ENCODE measurements at regions not wholly inside any gene's neighbourhood (a gene's known extent, or its start where the extent isn't known, plus 50 kb on each side); places are given as distances from the start of the nearest gene placed in this dataset.

GRCh38 chr17:72553051-72553755 lies 432.4 kb downstream of the SOX9 start:
- Histone ChIP-seq H3K4me3 (ENCODE audit: low read length in 2 of 2) (no peak overlapping the region), H3K36me3 (ENCODE audit: control insufficient read depth in 2 of 2, insufficient read depth in 2 of 2, low read length in 1 of 2) (no peaks in the 10 kb centered on the region), H3K9me3 (ENCODE audit: control insufficient read depth in 2 of 2, insufficient read depth in 1 of 2, low read length in 1 of 2) (no peaks in the 10 kb centered on the region), H3K27me3 (ENCODE audit: control insufficient read depth in 2 of 2, insufficient read depth in 1 of 2, low read length in 1 of 2) (no peaks in the 10 kb centered on the region), H3K27ac (ENCODE audit: low read depth in 1 of 2, low read length in 1 of 2) (no peak overlapping the region), H3K4me1 (ENCODE audit: control insufficient read depth in 2 of 2, insufficient read depth in 2 of 2, low read length in 2 of 2) (no peaks in the 10 kb centered on the region)
- no peak for DNase-seq (ENCODE audit: low read depth in 6 of 9, low spot score in 9 of 9)
- WGBS: 96% methylated on average over 16 of the region's 16 CpGs

- H3K27ac ChIP-seq (ENCODE audit: low read depth in 1 of 2, low read length in 1 of 2): no peak overlapping the region
- no peaks in the 10 kb centered on the region for H3K4me1 ChIP-seq (ENCODE audit: control insufficient read depth in 2 of 2, insufficient read depth in 2 of 2, low read length in 2 of 2)
- 87% methylated on average over 5 of the region's 5 CpGs for WGBS
- no peaks in the 10 kb centered on the region for H3K9me3 ChIP-seq (ENCODE audit: control insufficient read depth in 2 of 2, insufficient read depth in 1 of 2, low read length in 1 of 2)
- no peaks in the 10 kb centered on the region for H3K27me3 ChIP-seq (ENCODE audit: control insufficient read depth in 2 of 2, insufficient read depth in 1 of 2, low read length in 1 of 2)
- H3K4me3 ChIP-seq (ENCODE audit: low read length in 2 of 2): no peak overlapping the region
- no peaks in the 10 kb centered on the region for H3K36me3 ChIP-seq (ENCODE audit: control insufficient read depth in 2 of 2, insufficient read depth in 2 of 2, low read length in 1 of 2)
- no peak for DNase-seq (ENCODE audit: low read depth in 6 of 9, low spot score in 9 of 9)
Measured at GRCh38 chr17:72554508-72554907, 433.7 kb downstream of the SOX9 start.

- no peak for DNase-seq (ENCODE audit: low read depth in 6 of 9, low spot score in 9 of 9)
Measured at GRCh38 chr17:72555052-72555451, 434.2 kb downstream of the SOX9 start.

DNA sequence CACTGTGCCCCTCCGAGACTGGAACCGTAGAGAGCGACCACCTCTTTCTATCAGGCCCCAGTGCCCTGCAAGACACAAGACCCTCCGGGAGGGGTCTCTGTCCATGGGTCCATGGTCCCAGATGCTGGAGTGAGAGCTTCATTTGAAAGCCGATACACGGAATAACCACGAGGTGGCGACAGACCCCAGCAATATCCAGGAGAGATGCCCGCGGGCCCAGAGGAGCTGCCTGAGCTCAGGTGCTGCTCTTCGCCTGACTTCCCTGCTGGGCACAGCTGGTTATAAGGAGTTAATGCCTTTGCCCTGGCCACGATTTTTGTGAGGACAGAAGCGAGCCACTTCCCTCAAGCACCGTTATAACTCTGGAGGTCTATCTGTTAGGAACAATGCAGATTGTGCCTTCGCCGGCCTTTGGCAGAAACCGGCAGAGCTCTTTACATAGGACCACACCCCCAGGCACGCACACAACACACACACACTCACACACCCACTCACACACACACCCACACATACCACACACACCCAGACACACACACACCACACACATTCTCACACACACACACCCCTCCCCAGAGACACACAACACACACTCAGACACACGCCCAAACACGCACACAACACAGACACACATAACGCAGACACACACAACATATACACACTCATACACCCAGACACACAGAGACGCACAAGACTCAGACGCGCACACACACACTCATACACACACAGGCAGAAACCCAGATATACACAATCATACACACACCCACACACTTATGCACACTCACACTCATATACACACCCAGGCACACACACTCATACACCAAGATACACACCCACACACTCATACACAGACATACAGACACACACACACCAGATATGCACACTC lies 436.4 kb downstream of the SOX9 start:
- Histone ChIP-seq H3K27me3 (ENCODE audit: control insufficient read depth in 2 of 2, insufficient read depth in 1 of 2, low read length in 1 of 2) (no peaks in the 10 kb centered on the region), H3K4me3 (ENCODE audit: low read length in 2 of 2) (no peak overlapping the region), H3K36me3 (ENCODE audit: control insufficient read depth in 2 of 2, insufficient read depth in 2 of 2, low read length in 1 of 2) (no peaks in the 10 kb centered on the region), H3K27ac (ENCODE audit: low read depth in 1 of 2, low read length in 1 of 2) (no peak overlapping the region), H3K9me3 (ENCODE audit: control insufficient read depth in 2 of 2, insufficient read depth in 1 of 2, low read length in 1 of 2) (no peaks in the 10 kb centered on the region), H3K4me1 (ENCODE audit: control insufficient read depth in 2 of 2, insufficient read depth in 2 of 2, low read length in 2 of 2) (peaks cover 0 to 6% of the 10 kb centered on the region in 2 donors)
- DNase-seq (ENCODE audit: low read depth in 6 of 9, low spot score in 9 of 9): peak; percentile 16 to 67 (median 47)
- WGBS: 43% methylated on average over 24 of the region's 24 CpGs

More at GRCh38 chr17:72555052-72555451, 434.2 kb downstream of the SOX9 start:
- H3K9me3 ChIP-seq (ENCODE audit: control insufficient read depth in 2 of 2, insufficient read depth in 1 of 2, low read length in 1 of 2): no peaks in the 10 kb centered on the region
- H3K36me3 ChIP-seq (ENCODE audit: control insufficient read depth in 2 of 2, insufficient read depth in 2 of 2, low read length in 1 of 2): no peaks in the 10 kb centered on the region
- WGBS: 85% methylated on average over 9 of the region's 9 CpGs
- no peak overlapping the region for H3K4me3 ChIP-seq (ENCODE audit: low read length in 2 of 2)
- no peak overlapping the region for H3K27ac ChIP-seq (ENCODE audit: low read depth in 1 of 2, low read length in 1 of 2)
- H3K4me1 ChIP-seq (ENCODE audit: control insufficient read depth in 2 of 2, insufficient read depth in 2 of 2, low read length in 2 of 2): no peaks in the 10 kb centered on the region
- H3K27me3 ChIP-seq (ENCODE audit: control insufficient read depth in 2 of 2, insufficient read depth in 1 of 2, low read length in 1 of 2): no peaks in the 10 kb centered on the region

DNA sequence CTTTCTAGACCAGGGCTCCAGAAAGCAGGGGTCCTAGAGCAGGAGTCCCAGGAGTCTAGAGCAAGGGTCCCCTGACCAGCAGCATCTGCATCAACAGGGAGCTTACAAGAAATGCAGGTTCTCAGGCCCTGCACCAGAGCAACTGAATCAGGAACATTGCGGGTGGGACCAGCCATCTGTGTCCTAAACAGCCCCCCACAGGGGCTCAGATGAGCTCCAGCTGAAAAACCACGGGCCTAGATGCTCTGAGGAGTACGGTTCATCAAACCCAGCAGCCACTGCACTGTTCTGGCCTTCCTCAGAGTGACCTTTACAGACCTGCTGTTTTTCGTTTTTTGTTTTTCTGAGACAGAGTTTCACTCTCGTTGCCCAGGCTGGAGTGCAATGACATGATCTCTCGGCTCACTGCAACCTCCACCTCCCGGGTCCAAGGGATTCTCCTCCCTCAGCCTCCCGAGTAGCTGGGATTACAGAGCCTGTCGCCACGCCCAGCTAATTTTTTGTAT lies 438.2 kb downstream of the SOX9 start:
- no peak for DNase-seq (ENCODE audit: low read depth in 6 of 9, low spot score in 9 of 9)
- Histone ChIP-seq H3K27me3 (ENCODE audit: control insufficient read depth in 2 of 2, insufficient read depth in 1 of 2, low read length in 1 of 2) (no peaks in the 10 kb centered on the region), H3K4me1 (ENCODE audit: control insufficient read depth in 2 of 2, insufficient read depth in 2 of 2, low read length in 2 of 2) (peaks cover 0 to 6% of the 10 kb centered on the region in 2 donors), H3K27ac (ENCODE audit: low read depth in 1 of 2, low read length in 1 of 2) (no peak overlapping the region), H3K4me3 (ENCODE audit: low read length in 2 of 2) (no peak overlapping the region), H3K9me3 (ENCODE audit: control insufficient read depth in 2 of 2, insufficient read depth in 1 of 2, low read length in 1 of 2) (no peaks in the 10 kb centered on the region), H3K36me3 (ENCODE audit: control insufficient read depth in 2 of 2, insufficient read depth in 2 of 2, low read length in 1 of 2) (no peaks in the 10 kb centered on the region)
- WGBS: 95% methylated on average over 10 of the region's 10 CpGs

- peak; percentile 19 to 72 (median 54) for DNase-seq (ENCODE audit: low read depth in 6 of 9, low spot score in 9 of 9)
- 82% methylated on average over 24 of the region's 24 CpGs for WGBS
- Histone ChIP-seq H3K9me3 (ENCODE audit: control insufficient read depth in 2 of 2, insufficient read depth in 1 of 2, low read length in 1 of 2) (no peaks in the 10 kb centered on the region), H3K36me3 (ENCODE audit: control insufficient read depth in 2 of 2, insufficient read depth in 2 of 2, low read length in 1 of 2) (no peaks in the 10 kb centered on the region), H3K27ac (ENCODE audit: low read depth in 1 of 2, low read length in 1 of 2) (no peak overlapping the region), H3K4me3 (ENCODE audit: low read length in 2 of 2) (no peak overlapping the region), H3K27me3 (ENCODE audit: control insufficient read depth in 2 of 2, insufficient read depth in 1 of 2, low read length in 1 of 2) (no peaks in the 10 kb centered on the region), H3K4me1 (ENCODE audit: control insufficient read depth in 2 of 2, insufficient read depth in 2 of 2, low read length in 2 of 2) (peaks cover 0 to 6% of the 10 kb centered on the region in 2 donors)
Measured at GRCh38 chr17:72560303-72561247, 439.8 kb downstream of the SOX9 start.

GRCh38 chr17:72561266-72561665 lies 440.4 kb downstream of the SOX9 start:
- no peak overlapping the region for H3K4me3 ChIP-seq (ENCODE audit: low read length in 2 of 2)
- no peaks in the 10 kb centered on the region for H3K9me3 ChIP-seq (ENCODE audit: control insufficient read depth in 2 of 2, insufficient read depth in 1 of 2, low read length in 1 of 2)
- 91% methylated on average over 5 of the region's 5 CpGs for WGBS
- H3K27me3 ChIP-seq (ENCODE audit: control insufficient read depth in 2 of 2, insufficient read depth in 1 of 2, low read length in 1 of 2): no peaks in the 10 kb centered on the region
- H3K27ac ChIP-seq (ENCODE audit: low read depth in 1 of 2, low read length in 1 of 2): no peak overlapping the region
- no peak for DNase-seq (ENCODE audit: low read depth in 6 of 9, low spot score in 9 of 9)
- H3K36me3 ChIP-seq (ENCODE audit: control insufficient read depth in 2 of 2, insufficient read depth in 2 of 2, low read length in 1 of 2): no peaks in the 10 kb centered on the region
- peaks cover 0 to 6% of the 10 kb centered on the region in 2 donors for H3K4me1 ChIP-seq (ENCODE audit: control insufficient read depth in 2 of 2, insufficient read depth in 2 of 2, low read length in 2 of 2)

- H3K9me3 ChIP-seq (ENCODE audit: control insufficient read depth in 2 of 2, insufficient read depth in 1 of 2, low read length in 1 of 2): no peaks in the 10 kb centered on the region
- DNase-seq (ENCODE audit: low read depth in 6 of 9, low spot score in 9 of 9): no peak
- no peak overlapping the region for H3K27ac ChIP-seq (ENCODE audit: low read depth in 1 of 2, low read length in 1 of 2)
- H3K4me1 ChIP-seq (ENCODE audit: control insufficient read depth in 2 of 2, insufficient read depth in 2 of 2, low read length in 2 of 2): peaks cover 0 to 6% of the 10 kb centered on the region in 2 donors
- 97% methylated on average over 6 of the region's 6 CpGs for WGBS
- no peaks in the 10 kb centered on the region for H3K36me3 ChIP-seq (ENCODE audit: control insufficient read depth in 2 of 2, insufficient read depth in 2 of 2, low read length in 1 of 2)
- H3K27me3 ChIP-seq (ENCODE audit: control insufficient read depth in 2 of 2, insufficient read depth in 1 of 2, low read length in 1 of 2): no peaks in the 10 kb centered on the region
- H3K4me3 ChIP-seq (ENCODE audit: low read length in 2 of 2): no peak overlapping the region
Measured at GRCh38 chr17:72561680-72562079, 440.9 kb downstream of the SOX9 start.

Measured in thymus (tissue), 11 donors.